GM12873 (cell line): ENCODE measurements at regions not wholly inside any gene's neighbourhood (a gene's known extent, or its start where the extent isn't known, plus 50 kb on each side); places are given as distances from the start of the nearest gene placed in this dataset.

Experiments
- CTCF ChIP-seq: IDR thresholded peaks from 2 replicates; pipeline ENCODE4 v1.5.1; 2012; ENCODE audit warnings: low read depth, mild to moderate bottlenecking, moderate library complexity, low read length, control low read depth; ENCODE audit not compliant: insufficient read depth; ENCODE audit errors: missing control alignments

GRCh38 chr15:61420546-61420945 lies 191.4 kb upstream of the RORA start:
- no peak for TF ChIP-seq CTCF

DNA sequence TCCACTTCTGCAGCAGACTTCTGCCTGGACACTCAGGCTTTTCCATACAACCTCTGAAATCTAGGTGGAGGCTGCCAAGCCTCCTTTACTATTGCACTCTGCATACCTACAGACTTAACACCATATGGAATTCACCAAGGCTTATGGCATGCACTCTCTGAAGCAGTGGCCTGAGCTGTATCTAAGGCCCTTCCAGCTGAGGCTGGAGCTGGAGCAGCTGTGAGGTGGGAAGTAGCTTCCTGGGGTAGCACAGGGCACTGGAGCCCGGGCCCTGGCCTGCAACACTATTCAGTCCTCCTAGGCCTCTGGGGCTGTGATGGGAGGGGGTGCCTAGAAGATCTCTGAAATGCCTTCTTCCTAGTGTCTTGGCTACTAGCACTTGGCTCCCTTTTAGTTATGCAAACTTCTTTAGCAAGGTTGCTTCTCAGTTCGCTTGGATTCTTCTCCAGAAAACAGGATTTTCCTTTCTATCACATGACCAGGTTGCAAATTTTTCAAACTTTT lies 186.6 kb upstream of the RORA start:
- no peak for TF ChIP-seq CTCF

- no peak for TF ChIP-seq CTCF
Observed at GRCh38 chr15:61411902-61412510, 182.9 kb upstream of the RORA start.

DNA sequence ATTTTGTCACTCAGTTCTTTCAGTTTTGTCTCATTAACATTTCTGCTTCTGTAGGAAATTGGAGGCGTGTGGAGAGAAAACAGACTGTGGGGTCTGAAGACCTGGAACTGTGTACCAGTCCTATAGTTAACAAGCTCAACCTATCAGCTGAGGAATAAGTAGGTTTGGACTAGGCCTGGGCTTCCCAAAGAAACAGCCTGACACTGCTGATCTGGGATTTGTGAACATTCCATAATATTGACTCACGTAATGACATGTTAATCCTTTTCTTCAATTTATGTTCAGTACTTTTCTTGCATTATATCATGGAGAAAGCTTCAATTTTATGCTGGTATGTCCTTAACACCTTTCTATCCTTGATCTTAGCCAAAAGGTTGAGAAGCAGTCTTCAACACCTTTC lies 181.6 kb upstream of the RORA start:
- TF ChIP-seq CTCF = no peak

DNA sequence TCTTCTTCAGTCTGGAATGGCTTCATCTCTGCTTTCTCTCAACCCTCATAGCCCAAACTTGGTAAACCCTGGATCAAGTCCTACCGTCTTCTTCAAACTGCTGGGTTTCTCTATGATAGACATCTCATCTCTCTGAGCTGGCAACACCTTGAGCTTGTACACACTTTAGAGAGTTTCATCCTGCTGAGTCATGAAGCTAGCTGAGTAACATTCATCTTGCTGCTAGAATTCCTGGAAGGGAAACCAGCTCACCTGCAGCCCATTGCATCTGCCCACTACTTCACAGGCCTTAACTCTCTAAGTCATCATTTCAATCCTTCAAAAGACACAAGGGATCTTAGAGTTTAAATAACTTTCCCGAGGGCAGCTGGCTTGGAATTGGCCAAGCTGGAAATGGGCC lies 175.5 kb upstream of the RORA start:
- TF ChIP-seq CTCF = no peak

GRCh38 chr15:61403884-61404283 lies 174.8 kb upstream of the RORA start:
- no peak for TF ChIP-seq CTCF

DNA sequence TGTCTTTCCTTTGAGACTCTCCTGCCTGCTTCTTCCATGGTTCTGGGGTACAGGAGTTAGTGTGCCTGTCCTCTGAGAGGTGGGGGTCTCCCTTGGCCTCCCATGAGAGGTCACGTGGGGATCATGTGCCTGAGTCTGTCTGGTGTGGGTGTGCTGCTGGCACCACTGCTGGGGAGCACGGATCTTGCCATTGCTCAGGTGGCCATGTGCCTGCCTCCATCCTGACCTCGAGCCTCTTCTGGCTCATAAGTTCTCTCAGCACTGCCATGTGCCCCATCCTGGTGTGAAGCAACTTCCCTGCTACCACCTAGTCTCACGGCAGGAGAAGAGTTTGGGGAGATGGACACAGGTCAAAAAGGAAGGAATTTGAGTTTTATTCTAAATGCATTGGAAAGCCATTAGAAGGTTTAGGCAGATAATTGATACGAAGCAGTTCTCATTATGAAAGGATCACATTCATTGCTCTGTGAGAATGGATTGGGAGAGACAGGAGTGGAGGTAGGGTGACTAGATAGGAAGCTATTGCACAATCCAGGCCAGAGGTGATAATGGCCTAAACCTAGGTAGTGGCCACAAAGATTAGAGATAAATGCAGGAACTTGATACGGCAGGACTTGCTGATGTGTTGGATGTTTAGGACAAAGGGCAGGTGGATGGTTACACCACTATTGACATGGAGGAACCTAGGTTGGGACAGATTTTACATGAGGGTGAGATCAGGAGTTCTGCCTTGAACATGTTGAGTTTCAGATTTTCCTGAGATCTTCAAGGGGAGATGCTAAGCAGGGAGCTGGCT lies 173.0 kb upstream of the RORA start:
- TF ChIP-seq CTCF = no peak
